Aorta (tissue), 5 donors: ENCODE measurements at regions not wholly inside any gene's neighbourhood (a gene's known extent, or its start where the extent isn't known, plus 50 kb on each side); places are given as distances from the start of the nearest gene placed in this dataset.
"Not testable (repeated sequence)": the region's sequence is repeated elsewhere in the genome, so short reads cannot be mapped to it uniquely, and the experiment has no call there.

Experiments
- ATAC-seq: fragments of 200-7000 bp; cut with Tn5 transposase; one replicate; pipeline ENCODE4 v1.9.1; 2022; ENCODE audit warnings: moderate library complexity; ENCODE audit not compliant: low FRiP score
- DNase-seq, 2 donors: peaks; one replicate each; pipeline ENCODE4 v3.0.0-alpha.2; 2020
- H3K27ac ChIP-seq, 2 donors: one replicate each; pipeline ENCODE4 v1.5.1; 2013; ENCODE audit warnings: low read length in 2 of 2, mild to moderate bottlenecking in 2 of 2, moderate library complexity in 2 of 2, control low read depth in 1 of 2, inconsistent platforms in 1 of 2, low read depth in 1 of 2
- H3K27me3 ChIP-seq, 2 donors: one replicate each; pipeline ENCODE4 v1.6.1; 2013; ENCODE audit warnings: control low read depth in 1 of 2, low read length in 1 of 2, mild to moderate bottlenecking in 1 of 2, moderate library complexity in 1 of 2; ENCODE audit not compliant: insufficient read depth in 2 of 2, control insufficient read depth in 1 of 2
- H3K36me3 ChIP-seq, 2 donors: one replicate each; pipeline ENCODE4 v1.6.1; 2013; ENCODE audit warnings: control low read depth in 1 of 2, low read length in 1 of 2, mild to moderate bottlenecking in 1 of 2; ENCODE audit not compliant: insufficient read depth in 2 of 2, control insufficient read depth in 1 of 2
- H3K4me1 ChIP-seq, 2 donors: one replicate each; pipeline ENCODE4 v1.6.1; 2013; ENCODE audit warnings: low read length in 2 of 2, control low read depth in 1 of 2, mild to moderate bottlenecking in 1 of 2, moderate library complexity in 1 of 2; ENCODE audit not compliant: insufficient read depth in 2 of 2, control insufficient read depth in 1 of 2
- H3K4me3 ChIP-seq, 2 donors: one replicate each; pipeline ENCODE4 v1.5.1; 2013; ENCODE audit warnings: low read length in 2 of 2, control low read depth in 1 of 2, mild to moderate bottlenecking in 1 of 2
- H3K9me3 ChIP-seq: one replicate; pipeline ENCODE4 v1.6.1; 2013; ENCODE audit warnings: mild to moderate bottlenecking, low read length; ENCODE audit not compliant: control insufficient read depth
- WGBS, 2 donors: extraction: QIAGEN DNeasy Blood & Tissue Kit; methylation state at CpG; one replicate each; pipeline ENCODE4 v1.1.7; 2013; 5-methylcytosine and 5-hydroxymethylcytosine counted together
- intact Hi-C, 2 donors: fragments of 100-400 bp; cut with DNase I; formaldehyde crosslinking; loops; one replicate each; pipeline versions ENCODE4 v1.14.2 to v1.15.0; 2022
- donor health status: healthy with polysubstance abuse.
- donor health status: Bipolar disorder and iron deficiency.
- donor health status: DM: no; HTN: no; CAD: no.
- donor health status: DM: no; HTN: no; CAD: no.
- donor health status: DM: yes; HTN: yes; CAD: no.

DNA sequence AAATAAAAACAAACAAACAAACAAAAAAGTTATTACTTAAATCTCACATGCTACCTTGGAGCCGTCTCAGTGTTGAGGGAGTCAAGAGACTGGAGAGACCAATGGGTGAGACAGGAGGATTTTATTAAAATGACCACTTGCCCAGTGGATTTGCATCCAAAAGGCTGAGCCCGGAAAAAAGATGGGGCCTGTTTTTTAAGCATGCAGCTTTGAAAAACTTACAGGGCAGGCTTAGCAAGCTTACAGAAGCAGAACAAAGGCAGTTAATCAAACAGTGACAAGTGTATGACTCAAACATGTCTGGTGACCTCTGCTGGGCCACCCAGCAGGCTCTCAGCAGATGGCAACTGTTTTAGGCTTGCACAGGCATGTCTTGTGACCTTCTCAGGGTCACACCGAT lies 82.5 kb downstream of the POTEH start:
- intact Hi-C loops, H3K4me3 ChIP-seq, H3K9me3 ChIP-seq, ATAC-seq, H3K36me3 ChIP-seq, H3K4me1 ChIP-seq, DNase-seq, H3K27me3 ChIP-seq, H3K27ac ChIP-seq: not testable (repeated sequence)
- 69% methylated on average over 3 of the region's 3 CpGs for WGBS, 2 donors

DNA sequence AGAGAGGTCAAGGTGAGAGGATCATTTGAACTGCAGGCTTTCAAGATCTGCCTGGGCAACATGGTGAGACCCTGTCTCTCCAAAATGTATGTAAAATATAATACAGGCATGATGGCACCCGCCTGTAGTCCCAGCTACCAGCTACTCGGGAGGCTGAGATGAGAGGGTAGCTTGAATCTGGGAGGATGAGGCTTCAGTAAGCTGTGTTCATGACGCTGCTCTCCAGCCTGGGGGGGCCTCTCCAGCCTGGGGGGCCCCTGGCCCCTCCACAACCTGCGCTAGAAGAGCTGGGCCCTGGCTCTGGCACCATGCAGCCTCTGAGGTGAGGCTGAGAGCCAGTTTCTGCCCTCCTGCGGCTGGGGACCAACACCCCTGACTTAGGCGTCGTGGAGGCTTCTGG lies 85.3 kb downstream of the POTEH start:
- DNase-seq, result peak in 1 of 2 donors; percentile 17
- H3K27ac ChIP-seq, H3K4me1 ChIP-seq, H3K27me3 ChIP-seq, intact Hi-C loops, H3K4me3 ChIP-seq, H3K36me3 ChIP-seq, H3K9me3 ChIP-seq: not testable (repeated sequence)
- peak; percentile 57 for ATAC-seq
- WGBS, 2 donors, result 64 to 68% methylated on average over 4 of the region's 7 CpGs

DNA sequence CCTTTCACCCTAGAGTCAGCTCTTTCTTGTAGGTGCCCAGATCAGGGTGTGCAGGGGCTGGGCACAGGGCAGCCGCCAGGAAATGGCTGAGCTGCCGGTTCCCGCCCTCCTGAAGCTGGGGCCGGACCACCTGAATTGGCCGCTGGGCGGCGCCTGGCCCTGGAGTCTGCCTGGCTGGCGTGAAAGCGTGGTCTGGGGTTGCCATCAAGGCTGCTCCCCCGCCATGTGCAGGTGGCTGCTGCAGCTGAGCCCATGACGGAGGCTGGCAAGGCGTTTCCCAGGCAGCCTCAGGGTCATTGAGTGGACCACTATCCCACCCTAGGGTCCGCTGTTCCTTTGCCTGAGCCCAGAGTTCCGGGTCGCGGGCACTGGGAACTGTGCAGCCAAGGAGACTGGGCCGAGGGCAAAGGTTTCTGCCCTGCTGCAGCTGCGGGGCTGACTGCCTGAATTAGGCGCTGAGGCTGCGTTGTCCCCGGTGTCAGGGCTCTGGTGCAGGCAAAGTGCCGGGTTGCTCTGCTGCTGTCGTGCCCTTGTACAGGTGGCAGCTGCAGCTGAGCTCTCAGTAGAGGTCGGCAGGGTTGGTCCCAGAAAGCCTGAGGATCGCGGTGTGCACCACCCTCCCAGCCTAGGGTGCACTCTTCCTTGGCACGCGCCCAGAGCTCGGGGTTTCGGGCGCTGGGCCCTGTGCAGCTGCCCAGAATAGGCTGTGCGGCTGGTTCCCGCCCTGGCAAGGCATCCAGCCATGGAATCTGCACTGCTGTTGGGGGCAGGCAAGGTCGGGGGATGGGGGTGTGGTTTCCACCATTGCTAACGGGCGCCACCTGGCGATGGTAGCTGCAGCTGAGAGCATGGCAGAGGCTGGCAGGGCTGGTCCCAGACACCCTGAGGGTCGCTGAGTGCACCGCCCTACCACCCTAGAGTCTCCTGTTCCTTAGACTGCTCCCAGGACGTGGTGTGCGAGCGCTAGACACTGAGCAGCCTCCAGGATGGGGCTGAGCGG lies 86.1 kb downstream of the POTEH start:
- H3K4me1 ChIP-seq, H3K36me3 ChIP-seq, H3K4me3 ChIP-seq, H3K9me3 ChIP-seq, intact Hi-C loops, H3K27me3 ChIP-seq, H3K27ac ChIP-seq: not testable (repeated sequence)
- ATAC-seq (peak; percentile 63), DNase-seq (peak; percentile 42 to 75)
- WGBS, 2 donors, result 66 to 69% methylated on average over 15 to 17 of the region's 43 CpGs

DNA sequence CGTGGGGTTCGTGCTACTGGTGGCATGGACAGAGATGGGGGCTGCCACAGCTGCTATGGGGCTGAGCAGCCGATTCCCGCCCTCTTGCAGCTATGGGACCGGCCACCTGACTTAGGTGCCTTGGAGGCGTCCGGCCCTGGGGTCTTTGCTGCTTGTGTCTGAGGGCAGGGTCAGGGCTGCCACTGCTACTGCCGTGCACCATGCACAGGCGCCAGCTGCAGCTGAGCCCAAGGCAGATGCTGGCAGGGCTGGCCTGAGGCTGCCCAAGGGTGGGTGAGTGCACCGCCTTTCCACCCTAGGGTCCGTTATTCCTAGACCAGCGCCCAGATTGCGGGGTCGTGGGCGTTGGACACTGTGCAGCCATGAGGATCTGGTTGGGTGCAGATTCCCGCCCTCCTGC lies 86.9 kb downstream of the POTEH start:
- H3K9me3 ChIP-seq, ATAC-seq, intact Hi-C loops, H3K27me3 ChIP-seq, DNase-seq, H3K27ac ChIP-seq, H3K4me3 ChIP-seq, H3K36me3 ChIP-seq, H3K4me1 ChIP-seq: not testable (repeated sequence)
- 77% methylated on average over 4 to 10 of the region's 16 CpGs for WGBS, 2 donors

DNA sequence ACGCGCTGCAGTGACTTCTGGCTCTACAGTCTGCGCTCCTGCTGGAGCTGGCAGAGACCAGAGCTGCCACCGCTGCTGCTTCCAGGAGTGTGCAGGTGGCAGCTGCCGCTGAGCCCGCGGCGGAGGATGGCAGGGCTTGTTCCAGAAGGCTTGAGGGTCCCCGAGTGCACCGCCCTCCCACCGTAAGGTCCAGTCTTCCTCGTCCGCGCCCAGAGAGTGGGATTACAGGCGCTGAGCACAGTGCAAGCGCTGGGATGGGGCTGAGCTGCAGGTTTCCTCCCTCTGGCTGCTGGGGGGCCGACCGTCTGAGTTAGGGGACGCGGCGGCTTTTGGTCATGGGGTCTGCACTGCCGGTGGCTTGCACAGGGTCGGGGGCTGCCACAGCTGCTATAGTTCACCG lies 87.3 kb downstream of the POTEH start:
- H3K9me3 ChIP-seq, intact Hi-C loops, H3K4me3 ChIP-seq, H3K36me3 ChIP-seq, H3K4me1 ChIP-seq, DNase-seq, ATAC-seq, H3K27me3 ChIP-seq, H3K27ac ChIP-seq: not testable (repeated sequence)
- WGBS, 2 donors, result 78 to 84% methylated on average over 3 to 7 of the region's 24 CpGs

DNA sequence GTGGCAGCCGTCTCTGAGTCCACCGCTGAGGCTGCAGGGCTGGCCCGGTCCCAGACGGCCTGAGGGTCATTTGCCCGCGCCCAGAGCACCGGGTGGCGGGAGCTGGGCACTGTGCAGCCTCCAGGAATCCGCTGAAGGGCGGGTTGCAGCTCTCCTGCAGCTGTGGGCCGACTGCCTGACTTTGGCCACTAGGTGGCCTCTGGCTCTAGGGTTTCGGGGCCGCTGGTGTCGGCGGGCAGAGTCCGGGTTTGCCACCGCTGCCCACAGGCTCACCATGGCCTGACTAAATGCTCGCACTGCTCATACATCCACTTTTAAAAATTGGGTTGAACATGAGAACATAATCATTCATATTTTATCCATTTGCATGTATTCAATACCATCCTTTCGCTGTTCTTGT lies 87.7 kb downstream of the POTEH start:
- H3K36me3 ChIP-seq, H3K4me3 ChIP-seq, ATAC-seq, H3K4me1 ChIP-seq, DNase-seq, H3K27me3 ChIP-seq, intact Hi-C loops, H3K9me3 ChIP-seq, H3K27ac ChIP-seq: not testable (repeated sequence)
- WGBS, 2 donors, result 50% methylated on average over 8 of the region's 19 CpGs; no CpG with 5 or more reads in 1 of the 2 donors

DNA sequence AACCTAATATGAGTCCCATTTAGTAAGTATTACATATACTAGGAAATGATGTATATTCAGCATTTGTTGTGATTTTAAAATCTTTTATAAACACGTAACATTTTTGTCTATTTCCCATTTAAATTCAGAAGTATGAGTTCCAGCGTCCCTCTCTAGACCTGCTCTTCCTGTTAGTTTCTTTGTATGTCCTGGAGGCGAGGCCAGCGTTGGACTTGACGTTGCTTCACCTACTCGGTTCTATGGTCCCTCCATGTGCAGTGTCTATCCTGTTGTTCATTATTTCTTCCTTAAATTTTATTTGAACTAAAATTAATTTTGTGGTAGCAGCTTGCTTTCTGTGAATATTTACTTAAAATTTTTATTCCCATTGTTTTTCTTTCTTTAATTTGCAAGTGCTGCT lies 88.5 kb downstream of the POTEH start:
- H3K9me3 ChIP-seq, ATAC-seq, intact Hi-C loops, H3K27me3 ChIP-seq, H3K27ac ChIP-seq, H3K4me3 ChIP-seq, H3K4me1 ChIP-seq, H3K36me3 ChIP-seq: not testable (repeated sequence)
- peak in 1 of 2 donors; percentile 56 for DNase-seq
- 61 to 62% methylated on average over 6 of the region's 6 CpGs for WGBS, 2 donors

DNA sequence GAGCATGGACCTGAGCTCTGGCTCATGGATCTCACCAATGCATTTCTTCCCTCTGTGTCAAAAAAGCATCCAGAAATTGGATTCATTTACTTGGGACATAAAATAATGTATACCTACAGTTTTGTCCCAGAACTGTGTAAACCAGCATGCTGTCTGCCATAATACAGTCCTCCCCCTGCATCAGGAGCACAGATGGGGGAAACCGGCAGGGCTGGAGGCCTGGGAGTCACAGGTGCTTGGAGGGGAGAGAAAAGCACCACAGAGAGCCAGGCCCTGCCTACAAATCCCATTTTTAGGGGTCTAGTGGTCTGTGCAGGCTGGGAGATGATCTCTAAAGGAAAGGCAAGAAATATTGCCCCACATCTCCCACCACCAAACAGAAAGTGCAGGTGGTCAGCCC lies 91.8 kb downstream of the POTEH start:
- ATAC-seq, H3K36me3 ChIP-seq, DNase-seq, H3K4me3 ChIP-seq, H3K27ac ChIP-seq, H3K4me1 ChIP-seq, intact Hi-C loops, H3K9me3 ChIP-seq, H3K27me3 ChIP-seq: not testable (repeated sequence)
- WGBS, 2 donors, result 14 to 24% methylated on average over 1 of the region's 1 CpG

DNA sequence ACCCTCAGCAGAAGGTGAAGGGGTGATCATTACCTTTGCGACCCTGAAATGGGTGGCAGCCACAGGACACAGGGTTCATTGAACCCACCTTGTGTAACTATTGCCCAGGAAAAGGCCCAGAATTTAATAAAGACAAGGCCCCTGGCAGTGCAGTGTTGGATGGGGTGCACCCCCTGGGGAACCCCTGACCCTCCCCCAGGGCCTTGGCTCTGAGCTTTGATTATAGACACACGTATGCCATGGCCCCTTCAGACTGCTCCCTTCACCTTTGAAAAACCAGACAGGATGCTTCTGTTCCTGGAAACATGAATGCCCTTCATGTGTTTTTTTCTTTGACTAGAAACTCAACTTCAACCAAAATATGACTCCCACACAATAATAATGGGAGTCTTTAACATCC lies 93.1 kb downstream of the POTEH start:
- ATAC-seq, H3K36me3 ChIP-seq, DNase-seq, H3K4me1 ChIP-seq, H3K27ac ChIP-seq, intact Hi-C loops, H3K4me3 ChIP-seq, H3K27me3 ChIP-seq, H3K9me3 ChIP-seq: not testable (repeated sequence)
- WGBS, 2 donors, result 36 to 44% methylated on average over 1 of the region's 2 CpGs
